ENCODE measurements at regions not wholly inside any gene's neighbourhood (a gene's known extent, or its start where the extent isn't known, plus 50 kb on each side); places are given as distances from the start of the nearest gene placed in this dataset.

DNA sequence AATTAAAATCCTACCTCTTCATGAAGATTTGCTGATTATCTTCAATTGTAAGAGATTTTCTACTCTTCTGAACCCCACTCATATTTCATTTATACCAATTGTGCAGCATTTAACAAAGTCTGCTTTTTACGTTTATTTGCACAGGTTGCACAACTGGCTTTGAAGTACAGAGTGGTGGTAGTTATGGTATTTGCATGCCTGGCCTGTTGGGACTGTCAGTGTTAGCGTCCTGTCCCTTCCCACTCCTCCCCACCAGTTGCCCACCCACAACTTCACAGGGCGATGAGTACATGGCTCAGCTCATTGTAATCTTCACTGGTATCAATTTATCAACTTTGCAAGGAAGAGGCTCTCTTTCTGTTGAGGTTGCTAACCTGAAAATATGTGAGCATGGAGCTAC, 372.3 kb downstream of the AASDHPPT start:
- ATAC-seq (ENCODE audit: insufficient number of reproducible peaks, low FRiP score, low read depth) (no peak), DNase-seq (ENCODE audit: low spot score) (no peak)
- TF ChIP-seq, protein P1, sequence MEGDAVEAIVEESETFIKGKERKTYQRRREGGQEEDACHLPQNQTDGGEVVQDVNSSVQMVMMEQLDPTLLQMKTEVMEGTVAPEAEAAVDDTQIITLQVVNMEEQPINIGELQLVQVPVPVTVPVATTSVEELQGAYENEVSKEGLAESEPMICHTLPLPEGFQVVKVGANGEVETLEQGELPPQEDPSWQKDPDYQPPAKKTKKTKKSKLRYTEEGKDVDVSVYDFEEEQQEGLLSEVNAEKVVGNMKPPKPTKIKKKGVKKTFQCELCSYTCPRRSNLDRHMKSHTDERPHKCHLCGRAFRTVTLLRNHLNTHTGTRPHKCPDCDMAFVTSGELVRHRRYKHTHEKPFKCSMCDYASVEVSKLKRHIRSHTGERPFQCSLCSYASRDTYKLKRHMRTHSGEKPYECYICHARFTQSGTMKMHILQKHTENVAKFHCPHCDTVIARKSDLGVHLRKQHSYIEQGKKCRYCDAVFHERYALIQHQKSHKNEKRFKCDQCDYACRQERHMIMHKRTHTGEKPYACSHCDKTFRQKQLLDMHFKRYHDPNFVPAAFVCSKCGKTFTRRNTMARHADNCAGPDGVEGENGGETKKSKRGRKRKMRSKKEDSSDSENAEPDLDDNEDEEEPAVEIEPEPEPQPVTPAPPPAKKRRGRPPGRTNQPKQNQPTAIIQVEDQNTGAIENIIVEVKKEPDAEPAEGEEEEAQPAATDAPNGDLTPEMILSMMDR (IDR thresholded peaks at IDR 0.05), result no peak
- Histone ChIP-seq H3K27me3 (replicated peaks; ENCODE audit: insufficient read depth) (no peaks in the 10 kb centered on the region), H3K4me1 (ENCODE audit: control insufficient read depth in 1 of 2, low read depth in 2 of 2) (no peaks in the 10 kb centered on the region), H3K9me3 (no peaks in the 10 kb centered on the region), H3K4me3 (no peak overlapping the region), H3K27ac (no peak overlapping the region), H3K36me3 (no peaks in the 10 kb centered on the region)

DNA sequence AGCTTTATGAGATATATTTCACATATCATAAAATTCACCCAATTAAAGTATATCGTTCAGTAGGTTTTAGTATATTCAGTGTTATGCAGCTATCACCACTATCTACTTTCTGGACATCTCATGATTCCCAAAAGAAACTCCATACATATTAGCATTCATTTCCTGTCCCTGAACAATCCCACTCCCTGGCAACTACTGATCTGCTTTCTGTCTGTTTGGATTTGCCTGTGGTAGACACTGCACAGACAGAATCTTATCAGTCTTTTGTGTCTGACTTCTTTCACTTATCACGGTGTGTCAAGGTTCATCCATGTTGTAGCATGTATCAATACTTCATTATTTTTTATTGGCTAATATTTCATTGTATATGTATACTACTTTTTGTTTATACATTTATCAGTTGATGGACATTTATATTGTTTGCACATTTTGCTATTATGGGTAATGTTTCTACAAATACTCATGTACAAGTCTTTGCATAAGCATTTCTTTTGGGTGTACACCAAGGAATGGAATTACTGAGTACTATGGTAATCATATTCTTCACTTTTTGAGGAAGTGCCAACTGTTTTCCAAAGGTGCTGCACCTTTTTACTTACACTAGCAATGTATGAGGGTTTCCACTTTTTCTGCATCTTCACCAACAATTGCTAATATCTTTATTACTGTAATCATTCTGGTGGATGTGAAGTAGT, 373.9 kb downstream of the AASDHPPT start:
- no peak overlapping the region for H3K4me3 ChIP-seq
- TF ChIP-seq, protein P1 (IDR thresholded peaks at IDR 0.05), result no peak
- no peaks in the 10 kb centered on the region for H3K27me3 ChIP-seq (replicated peaks; ENCODE audit: insufficient read depth)
- H3K4me1 ChIP-seq (ENCODE audit: control insufficient read depth in 1 of 2, low read depth in 2 of 2), result no peaks in the 10 kb centered on the region
- H3K9me3 ChIP-seq, result no peaks in the 10 kb centered on the region
- no peaks in the 10 kb centered on the region for H3K36me3 ChIP-seq
- H3K27ac ChIP-seq, result no peak overlapping the region
- no peak for DNase-seq (ENCODE audit: low spot score)
- no peak for ATAC-seq (ENCODE audit: insufficient number of reproducible peaks, low FRiP score, low read depth)

DNA sequence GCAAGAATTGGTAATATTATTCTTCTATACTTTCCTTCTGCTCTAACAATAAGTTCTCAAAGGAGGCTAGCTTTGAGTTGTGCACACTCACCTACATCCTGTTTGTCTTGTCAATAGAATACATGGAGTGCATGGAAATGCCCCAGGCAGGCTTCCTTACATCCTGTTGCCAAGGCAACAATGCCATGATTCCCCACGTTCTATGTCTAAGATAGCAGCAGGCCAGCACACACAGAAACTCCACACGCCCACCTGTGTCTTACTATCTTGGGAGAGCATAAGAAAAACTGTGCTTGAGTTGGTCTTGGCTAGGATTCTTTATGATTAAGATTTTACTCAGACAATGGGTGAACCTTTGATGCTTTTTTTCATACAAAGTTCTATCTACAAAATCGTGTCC, 379.2 kb downstream of the AASDHPPT start:
- Histone ChIP-seq H3K27ac (no peak overlapping the region), H3K27me3 (replicated peaks; ENCODE audit: insufficient read depth) (no peaks in the 10 kb centered on the region), H3K4me1 (ENCODE audit: control insufficient read depth in 1 of 2, low read depth in 2 of 2) (peaks cover 0 to 6% of the 10 kb centered on the region in 2 donors), H3K36me3 (no peaks in the 10 kb centered on the region), H3K9me3 (no peaks in the 10 kb centered on the region), H3K4me3 (no peak overlapping the region)
- DNase-seq (ENCODE audit: low spot score), result no peak
- TF ChIP-seq, protein P1 (IDR thresholded peaks at IDR 0.05), result no peak
- no peak for ATAC-seq (ENCODE audit: insufficient number of reproducible peaks, low FRiP score, low read depth)

DNA sequence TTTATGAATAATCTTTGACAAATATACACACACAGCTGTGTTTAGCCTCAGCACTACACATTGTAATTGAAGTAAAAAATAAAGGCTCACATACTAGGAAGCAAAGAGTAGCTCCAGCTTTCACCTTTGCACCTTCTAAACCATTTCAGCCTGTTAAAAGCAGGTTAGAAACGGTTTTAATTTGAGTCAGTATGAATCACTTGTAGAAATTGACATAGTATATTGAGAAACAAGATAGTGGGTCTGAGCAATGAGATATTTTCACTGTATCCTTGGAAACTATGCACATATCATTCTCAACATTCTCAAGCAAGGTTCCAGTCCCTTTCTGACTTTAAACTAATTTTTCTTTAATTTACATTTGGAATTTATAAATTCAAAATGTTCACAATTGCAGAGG, 380.3 kb downstream of the AASDHPPT start:
- TF ChIP-seq, protein P1 (IDR thresholded peaks at IDR 0.05), result no peak
- no peaks in the 10 kb centered on the region for H3K9me3 ChIP-seq
- H3K4me3 ChIP-seq, result no peak overlapping the region
- H3K36me3 ChIP-seq, result no peaks in the 10 kb centered on the region
- no peak for DNase-seq (ENCODE audit: low spot score)
- peaks cover 0 to 14% of the 10 kb centered on the region in 2 donors for H3K4me1 ChIP-seq (ENCODE audit: control insufficient read depth in 1 of 2, low read depth in 2 of 2)
- no peak overlapping the region for H3K27ac ChIP-seq
- no peak for ATAC-seq (ENCODE audit: insufficient number of reproducible peaks, low FRiP score, low read depth)
- no peaks in the 10 kb centered on the region for H3K27me3 ChIP-seq (replicated peaks; ENCODE audit: insufficient read depth)

DNA sequence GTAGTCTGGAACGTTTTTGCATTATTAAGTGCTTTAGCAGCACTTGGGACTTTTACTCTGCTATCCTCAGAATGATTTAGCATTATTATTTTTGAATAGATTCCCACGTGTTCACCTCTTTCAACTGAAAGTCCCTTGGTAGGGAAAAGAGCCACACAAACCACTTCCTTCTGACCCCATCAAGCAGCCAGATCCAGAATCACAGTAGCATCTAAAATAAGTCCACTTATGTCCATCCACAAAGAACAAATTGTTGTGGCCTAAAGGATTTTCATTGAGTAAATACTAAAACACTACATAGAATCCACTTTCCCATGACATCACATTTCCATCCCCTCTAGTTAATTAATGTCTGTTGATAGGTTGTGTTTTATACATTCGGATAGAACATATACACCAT, 381.7 kb downstream of the AASDHPPT start:
- Histone ChIP-seq H3K4me1 (ENCODE audit: control insufficient read depth in 1 of 2, low read depth in 2 of 2) (peaks cover 0 to 14% of the 10 kb centered on the region in 2 donors), H3K27me3 (replicated peaks; ENCODE audit: insufficient read depth) (no peaks in the 10 kb centered on the region), H3K27ac (no peak overlapping the region), H3K9me3 (no peaks in the 10 kb centered on the region), H3K4me3 (no peak overlapping the region), H3K36me3 (no peaks in the 10 kb centered on the region)
- DNase-seq (ENCODE audit: low spot score) (no peak), ATAC-seq (ENCODE audit: insufficient number of reproducible peaks, low FRiP score, low read depth) (no peak)
- TF ChIP-seq, protein P1 (IDR thresholded peaks at IDR 0.05), result no peak
